RCC 7860 (cell line): ENCODE measurements at regions not wholly inside any gene's neighbourhood (a gene's known extent, or its start where the extent isn't known, plus 50 kb on each side); places are given as distances from the start of the nearest gene placed in this dataset.

Source experiments
- DNase-seq: peaks from one replicate; pipeline ENCODE4 v3.0.0-alpha.2; 2015; ENCODE audit warnings: low spot score
- FAIRE-seq: peaks from 2 replicates; lab custom pipeline; 2012; peaks lifted over from hg19 to GRCh38; lab: Jason Lieb, UNC

GRCh38 chr5:54746777-54747398 is 229.3 kb downstream of the SNX18 start:
- DNase-seq (no peak), FAIRE-seq (no peak)

- FAIRE-seq: no peak
- no peak for DNase-seq
These were observed 228.8 kb downstream of the SNX18 start for GRCh38 chr5:54746346-54746745.

GRCh38 chr5:54745599-54745998 is 228.0 kb downstream of the SNX18 start:
- DNase-seq: no peak
- FAIRE-seq: no peak

GRCh38 chr5:54743997-54744788 is 226.6 kb downstream of the SNX18 start:
- no peak for FAIRE-seq
- DNase-seq: peak; percentile 58

DNA sequence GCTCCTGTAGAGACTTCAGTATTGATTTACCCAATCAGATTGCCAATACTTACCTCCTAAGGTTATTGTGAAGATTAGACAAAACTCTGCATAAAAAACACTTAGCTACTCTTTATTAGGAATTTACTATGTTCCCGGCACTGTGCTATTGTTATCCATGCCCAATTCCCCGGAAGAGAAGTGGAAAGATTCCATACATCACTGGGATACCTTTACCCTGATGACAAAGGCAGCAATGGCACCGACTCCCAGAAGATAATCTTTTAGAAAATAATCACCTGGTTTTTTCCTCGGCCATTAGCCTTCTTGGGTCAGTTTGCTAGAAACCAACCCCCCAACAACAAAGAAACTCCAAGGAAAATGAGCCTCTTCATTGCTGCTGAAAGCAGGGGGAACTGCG is 226.0 kb downstream of the SNX18 start:
- FAIRE-seq: no peak
- no peak for DNase-seq

DNA sequence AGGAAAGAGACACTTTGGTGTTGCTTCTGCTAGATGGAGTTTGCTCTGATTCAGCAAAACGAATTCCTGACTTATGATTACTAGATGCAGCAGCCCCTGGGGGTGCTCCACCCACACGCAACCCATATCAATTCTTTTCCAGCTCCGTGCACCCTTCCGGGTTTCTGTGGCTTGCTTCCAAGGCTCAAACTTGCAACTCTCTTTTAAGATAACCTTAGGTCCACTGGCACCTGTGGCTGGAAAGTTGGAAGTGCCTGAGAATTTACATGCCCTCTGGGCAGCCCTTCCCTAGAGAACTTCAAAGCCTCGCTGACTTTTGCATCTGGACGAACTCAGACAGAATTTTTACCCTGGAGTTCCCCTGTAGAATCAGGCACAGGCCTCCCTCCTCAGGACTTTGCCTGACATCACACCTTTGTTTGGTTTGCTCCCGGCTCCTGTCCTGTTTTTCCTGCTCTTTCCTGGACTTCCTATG is 224.9 kb downstream of the SNX18 start:
- DNase-seq: no peak

DNA sequence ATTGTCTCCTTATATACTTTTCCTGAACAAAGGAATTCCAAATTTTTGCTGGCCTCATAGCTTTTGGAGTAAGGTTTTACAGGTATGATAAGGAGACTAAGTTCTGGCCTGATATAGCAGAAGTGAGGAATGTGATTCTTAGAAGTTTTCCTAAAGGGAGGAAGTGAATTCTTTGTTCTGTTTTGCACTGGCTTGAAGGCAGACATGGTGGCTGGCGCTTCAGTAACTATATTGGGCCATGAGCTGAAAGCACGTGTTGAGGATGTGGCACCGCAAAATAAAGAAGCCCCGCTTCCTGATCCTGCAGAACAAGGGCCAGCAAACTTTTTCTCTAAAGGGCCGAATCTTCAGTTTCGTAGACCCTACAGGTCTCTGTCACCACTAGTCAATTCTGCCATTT is 224.2 kb downstream of the SNX18 start:
- no peak for FAIRE-seq
- DNase-seq: no peak

More for the DNA sequence above, 224.9 kb downstream of the SNX18 start:
- no peak for FAIRE-seq

GRCh38 chr5:54740141-54740540 is 222.6 kb downstream of the SNX18 start:
- FAIRE-seq: no peak
- DNase-seq: no peak

DNA sequence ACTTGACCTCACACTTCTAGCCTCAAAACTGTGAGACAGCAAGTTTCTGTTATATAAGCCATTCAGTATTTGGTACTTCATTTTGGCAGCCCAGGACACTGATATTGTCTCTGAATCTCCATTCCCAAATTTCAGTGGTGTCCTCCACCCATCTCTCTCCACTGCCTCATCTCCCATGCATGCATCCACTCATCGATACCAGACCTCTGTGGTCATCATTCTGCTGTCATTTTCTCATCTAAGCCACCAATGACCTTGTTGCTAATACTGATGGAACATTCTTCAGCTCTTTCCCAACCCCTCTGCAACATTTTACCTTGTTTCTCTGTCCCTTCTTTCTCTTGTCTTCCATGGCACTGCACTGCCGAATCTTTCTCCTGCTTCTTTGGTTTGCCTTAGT is 221.8 kb downstream of the SNX18 start:
- no peak for DNase-seq
- FAIRE-seq: no peak

- FAIRE-seq (no peak), DNase-seq (no peak)
These were observed 221.4 kb downstream of the SNX18 start for GRCh38 chr5:54738973-54739367.

DNA sequence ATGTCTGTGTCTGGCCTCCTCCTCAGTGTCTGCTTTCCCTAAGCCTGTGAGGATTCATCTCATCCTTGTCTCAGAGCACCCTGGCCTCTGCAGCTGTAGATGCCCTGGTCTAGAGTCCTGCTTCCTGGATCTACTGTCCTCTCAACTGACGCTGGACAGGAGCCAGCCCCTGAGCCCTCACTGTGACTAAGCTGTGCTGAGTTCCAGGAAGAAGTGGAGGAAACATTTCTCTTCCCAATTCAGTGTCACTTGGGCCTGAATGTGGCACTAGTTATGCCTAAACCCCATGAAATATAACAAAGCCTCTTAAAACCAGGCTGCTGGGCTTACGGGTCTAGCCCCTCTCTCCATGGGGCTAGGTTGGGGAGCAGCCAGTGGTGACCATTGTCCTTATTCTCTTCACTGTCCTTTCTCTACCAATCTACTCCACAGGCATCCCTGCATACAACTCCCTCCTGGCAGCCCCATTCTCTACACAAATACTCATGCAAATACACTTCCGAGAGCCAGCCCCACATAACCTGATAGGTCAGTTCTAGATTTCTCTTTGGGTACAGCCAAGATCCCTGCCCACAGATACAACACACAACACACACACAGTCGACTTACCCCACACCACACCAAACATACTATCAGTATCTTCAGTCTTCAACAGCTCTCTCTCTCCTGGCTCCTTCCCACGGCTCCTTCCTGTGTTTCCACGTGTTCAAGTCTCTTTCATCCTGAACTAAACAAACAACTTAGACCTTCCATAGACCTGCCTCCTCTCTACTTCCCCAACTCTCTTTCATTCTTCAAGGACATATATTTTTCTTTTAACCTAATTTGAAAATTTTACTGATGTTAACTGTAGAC is 220.8 kb downstream of the SNX18 start:
- FAIRE-seq (no peak), DNase-seq (peak; percentile 50)

DNA sequence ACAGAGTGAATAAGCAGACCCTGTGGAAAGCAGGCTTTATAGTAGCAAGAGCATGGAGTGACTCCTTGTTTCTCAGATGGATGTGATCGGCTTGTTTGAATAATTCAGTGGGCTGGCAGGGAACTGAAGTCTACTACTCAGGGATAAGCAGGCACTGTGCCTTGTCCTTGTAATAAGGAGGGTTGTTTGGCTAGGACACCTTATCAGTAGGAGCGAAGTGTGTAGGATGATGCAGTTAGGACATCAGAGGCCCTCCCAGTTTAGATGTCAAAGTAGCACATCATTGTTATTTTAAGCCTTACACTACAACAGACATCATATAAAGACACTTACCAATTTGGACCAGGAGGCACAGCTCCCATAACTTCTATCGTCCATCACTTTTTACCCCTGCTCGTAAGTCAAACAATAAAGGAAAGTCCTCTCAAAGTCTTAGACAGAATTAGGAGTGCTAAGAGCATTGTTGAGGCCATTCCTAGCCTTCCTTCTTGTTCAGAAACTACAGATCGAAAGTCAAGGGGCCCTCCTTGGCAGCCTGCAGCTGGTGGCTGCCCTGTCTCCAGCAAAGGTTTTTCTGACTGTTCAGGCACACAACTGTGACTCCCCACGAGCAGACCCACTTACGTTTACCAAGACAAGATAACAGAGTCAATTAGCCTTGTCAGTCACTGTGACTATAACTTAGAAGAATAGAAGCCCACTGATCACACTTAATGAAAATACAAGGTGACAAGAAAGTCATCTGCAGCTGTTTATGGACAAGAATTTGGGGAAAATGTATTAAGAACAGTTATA is 218.6 kb downstream of the SNX18 start:
- FAIRE-seq: no peak
- no peak for DNase-seq

DNA sequence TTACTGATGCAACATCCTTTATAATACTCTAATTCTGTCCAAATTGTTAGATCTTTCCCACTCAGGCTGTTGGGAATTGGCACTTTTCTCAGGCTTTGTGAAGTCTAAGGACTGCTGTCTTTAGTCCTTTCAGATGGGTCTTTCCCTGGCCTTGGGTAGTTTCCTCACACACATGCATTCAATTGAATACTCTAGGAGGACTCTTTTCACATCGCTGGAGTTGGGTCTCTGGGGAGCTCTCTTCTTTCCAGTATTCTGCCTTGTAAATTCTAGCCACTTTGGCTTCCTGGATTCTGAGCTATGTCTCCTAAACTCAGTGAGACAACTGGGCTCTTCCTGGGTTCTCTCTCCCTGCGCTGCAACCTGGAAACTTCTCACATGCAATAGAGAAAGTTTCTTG is 215.5 kb downstream of the SNX18 start:
- FAIRE-seq: no peak
- DNase-seq: no peak

DNA sequence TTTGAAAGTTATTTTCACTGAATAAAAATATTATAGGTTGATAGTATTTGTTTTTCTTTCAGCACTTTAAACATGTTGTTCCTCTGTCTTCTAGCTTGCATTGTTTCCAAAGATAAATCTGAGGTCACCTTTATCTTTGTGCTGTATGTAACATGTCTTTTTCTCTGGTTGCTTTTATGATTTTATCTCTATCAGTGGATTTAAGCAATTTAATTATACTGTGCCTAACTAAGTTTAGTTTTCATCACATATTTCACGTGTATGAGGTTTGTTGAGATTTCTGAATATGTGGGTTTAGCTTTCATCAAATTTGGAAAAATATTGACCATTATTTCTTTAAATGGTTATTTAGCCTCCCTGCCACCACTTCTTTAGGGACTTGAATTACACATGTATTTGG is 214.5 kb downstream of the SNX18 start:
- no peak for DNase-seq
- FAIRE-seq: no peak

GRCh38 chr5:54728588-54728915 is 211.0 kb downstream of the SNX18 start:
- DNase-seq (no peak), FAIRE-seq (no peak)

GRCh38 chr5:54727874-54728587 is 210.5 kb downstream of the SNX18 start:
- DNase-seq (no peak), FAIRE-seq (no peak)

GRCh38 chr5:54725391-54726280 is 208.1 kb downstream of the SNX18 start:
- FAIRE-seq (no peak), DNase-seq (no peak)

DNA sequence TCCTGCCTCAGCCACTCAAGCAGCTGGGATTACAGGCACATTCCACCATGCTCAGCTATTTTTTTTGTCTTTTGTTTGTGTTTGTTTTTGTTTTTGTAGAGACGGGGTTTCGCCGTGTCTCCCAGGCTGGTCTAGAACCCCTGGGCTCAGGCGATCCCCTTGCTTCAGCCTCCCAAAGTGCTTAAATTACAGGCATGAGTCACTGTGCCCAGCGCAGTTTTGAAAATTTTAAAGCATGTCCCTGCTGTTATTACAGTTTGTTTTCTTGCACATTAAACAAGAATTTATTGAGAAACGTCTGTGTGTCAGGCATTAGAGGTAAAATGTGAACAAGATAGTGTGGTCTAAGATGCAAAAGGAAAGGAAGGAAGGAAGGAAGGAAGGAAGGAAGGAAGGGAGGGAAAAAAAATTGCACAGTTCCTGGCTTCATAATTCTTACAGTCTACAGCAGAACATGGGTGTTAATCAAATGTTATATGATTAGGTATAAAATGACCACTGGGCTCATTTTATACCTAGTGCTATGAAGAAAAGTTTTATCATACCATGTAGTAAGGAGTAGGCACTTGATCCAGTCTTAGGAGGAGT is 205.4 kb downstream of the SNX18 start:
- FAIRE-seq (no peak), DNase-seq (no peak)
